GM18511 (cell line): ENCODE measurements at regions not wholly inside any gene's neighbourhood (a gene's known extent, or its start where the extent isn't known, plus 50 kb on each side); places are given as distances from the start of the nearest gene placed in this dataset.
"Not testable (repeated sequence)": the region's sequence is repeated elsewhere in the genome, so short reads cannot be mapped to it uniquely, and the experiment has no call there.

Experiments
- ATAC-seq: cut with Tn5 transposase; IDR thresholded peaks from one replicate; pipeline ENCODE4 v1.9.1; 2021; ENCODE audit warnings: mild to moderate bottlenecking, moderate library complexity; ENCODE audit not compliant: unreplicated experiment

GRCh38 chr4:62571494-62571893 is 1371.4 kb downstream of the ADGRL3 start:
- ATAC-seq, result no peak

DNA sequence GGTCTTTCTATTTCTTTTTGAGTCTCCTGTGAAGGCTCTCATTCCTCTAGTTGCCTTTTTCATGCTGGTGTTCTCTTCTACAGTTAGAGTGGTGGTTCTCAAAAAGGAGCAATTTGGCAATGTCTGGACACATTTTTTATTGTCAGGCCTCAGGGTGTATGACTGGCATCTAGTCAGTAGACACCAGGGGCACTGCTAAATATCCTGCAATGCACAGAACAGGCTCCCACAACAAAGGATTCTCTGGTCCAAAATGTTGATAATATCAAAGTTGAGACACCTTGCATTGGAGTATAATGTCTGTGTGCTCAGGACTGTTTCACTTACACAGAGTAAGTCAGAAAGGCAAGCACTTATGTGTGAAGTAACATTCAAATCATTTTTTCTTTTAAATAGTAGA is 1360.7 kb downstream of the ADGRL3 start:
- ATAC-seq, result no peak

DNA sequence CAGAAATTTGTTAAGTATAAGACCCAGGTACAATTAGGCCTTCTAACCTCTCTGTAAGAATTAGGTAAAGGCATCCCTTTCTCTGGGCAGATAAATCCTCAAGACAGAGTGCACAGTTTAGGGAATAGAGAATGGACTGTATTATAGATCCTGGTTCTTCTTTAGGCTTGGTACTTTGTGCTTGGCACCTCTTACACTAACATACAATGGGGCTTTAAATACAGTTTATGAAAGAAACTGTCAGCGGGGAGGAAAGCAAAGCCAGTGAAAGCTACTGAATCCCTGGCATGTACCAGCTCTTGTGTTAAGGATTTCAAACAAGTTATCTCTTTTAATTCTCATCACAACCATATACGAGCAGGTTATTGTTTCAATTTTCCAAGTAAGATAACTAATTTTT is 1350.0 kb downstream of the ADGRL3 start:
- ATAC-seq, result no peak

DNA sequence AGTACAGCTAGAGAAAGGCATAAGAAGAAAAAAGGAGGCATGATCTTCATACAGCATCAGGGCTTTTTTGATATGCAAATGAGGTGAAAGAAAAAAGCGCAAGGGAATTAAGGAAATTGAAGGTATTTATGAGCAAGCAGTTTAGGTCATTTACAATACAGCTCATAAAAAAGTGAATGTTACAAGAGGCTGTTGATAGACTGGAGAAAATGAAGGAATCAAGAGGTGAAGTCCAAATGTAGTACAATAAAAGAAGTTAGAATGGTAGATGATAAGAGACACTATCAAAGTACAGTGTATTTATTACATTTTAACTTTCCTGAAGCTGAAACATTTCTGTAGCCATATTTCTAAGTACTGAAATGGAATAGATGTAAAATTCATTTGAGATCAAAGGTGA is 1349.5 kb downstream of the ADGRL3 start:
- ATAC-seq, result no peak

DNA sequence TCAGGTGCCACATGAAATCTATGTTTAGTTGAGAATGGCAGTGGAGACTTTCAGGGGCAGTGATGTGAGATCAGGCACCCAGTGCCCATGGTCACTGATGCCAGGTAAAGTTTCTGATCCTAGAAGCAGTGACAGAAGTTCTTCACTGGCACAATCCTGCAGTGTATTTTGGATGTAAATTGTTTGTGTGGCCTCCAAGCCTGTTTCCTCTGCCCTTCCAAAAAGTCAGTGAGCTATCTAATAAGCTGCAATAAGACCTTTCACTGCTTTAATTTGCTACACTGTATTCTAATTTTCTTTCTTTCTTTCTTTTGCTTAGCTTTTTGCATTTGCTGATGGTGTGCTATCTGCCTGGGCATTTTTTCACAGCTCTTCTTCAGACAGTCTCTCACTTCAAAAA is 1348.6 kb downstream of the ADGRL3 start:
- ATAC-seq, result no peak

GRCh38 chr4:62548108-62548524 is 1348.0 kb downstream of the ADGRL3 start:
- no peak for ATAC-seq

DNA sequence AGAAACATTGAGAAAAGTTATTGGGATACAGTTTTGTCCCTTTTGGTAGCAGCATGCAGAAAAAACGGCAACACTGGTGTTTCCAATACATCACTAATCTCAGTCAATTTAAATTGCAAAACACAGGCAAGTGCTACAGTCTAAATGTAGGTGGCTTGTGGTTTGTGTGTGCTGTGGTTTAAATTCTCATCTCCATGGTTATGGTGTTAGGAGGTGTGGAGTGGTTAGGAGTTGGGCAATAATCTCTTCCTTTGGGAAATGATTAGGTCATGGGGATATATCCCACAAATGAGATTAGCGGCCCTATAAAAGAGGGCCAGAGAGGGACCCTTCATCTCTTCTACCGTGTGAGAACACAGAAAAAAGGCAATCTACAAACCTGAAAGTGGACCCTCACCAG is 1344.3 kb downstream of the ADGRL3 start:
- ATAC-seq, result no peak

GRCh38 chr4:62543002-62543401 is 1342.9 kb downstream of the ADGRL3 start:
- no peak for ATAC-seq

- ATAC-seq, result no peak
Measured at GRCh38 chr4:62533573-62533972, 1333.4 kb downstream of the ADGRL3 start.

- ATAC-seq, result no peak
Measured at GRCh38 chr4:62531731-62532130, 1331.6 kb downstream of the ADGRL3 start.

DNA sequence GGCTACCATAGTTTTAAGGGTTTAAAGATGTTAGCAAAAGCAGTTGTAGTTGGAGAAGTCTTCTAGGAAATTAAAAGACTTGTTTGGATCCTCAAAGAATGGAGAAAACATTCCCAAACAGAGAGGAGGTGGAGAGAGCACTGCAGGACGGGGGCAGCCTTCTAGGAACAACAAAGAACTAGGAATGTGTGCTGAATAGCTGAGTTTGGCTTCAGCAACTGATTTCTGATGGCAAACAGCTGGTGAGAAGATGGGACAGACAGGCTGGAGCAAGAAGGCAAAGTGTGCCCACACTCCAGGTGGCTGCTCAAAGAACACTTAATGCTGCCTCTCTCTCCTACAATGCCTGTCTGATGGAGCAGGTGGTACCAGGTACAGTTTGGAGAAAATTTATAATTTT is 1331.1 kb downstream of the ADGRL3 start:
- no peak for ATAC-seq

DNA sequence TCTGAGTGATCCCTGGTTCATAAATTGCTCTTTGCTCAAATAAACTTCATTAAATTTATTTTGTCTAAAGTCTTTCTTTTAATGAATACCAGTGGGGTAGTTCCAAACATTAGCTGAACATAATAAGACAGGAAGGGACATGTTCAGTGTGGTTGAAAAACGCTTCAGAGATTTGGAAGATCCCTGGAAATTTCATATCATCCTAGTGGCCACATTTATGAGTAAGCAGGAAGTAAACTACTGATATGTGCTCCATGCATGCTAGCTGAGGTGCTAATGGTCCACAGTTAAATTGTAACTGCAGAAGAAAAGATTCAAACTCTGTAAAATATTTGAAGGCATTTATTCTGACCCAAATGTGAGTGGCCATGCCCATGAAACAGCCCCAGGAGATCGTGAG is 1328.7 kb downstream of the ADGRL3 start:
- no peak for ATAC-seq

- ATAC-seq, result no peak
Measured at GRCh38 chr4:62526671-62527070, 1326.5 kb downstream of the ADGRL3 start.

GRCh38 chr4:62523256-62523655 is 1323.1 kb downstream of the ADGRL3 start:
- ATAC-seq, result no peak

DNA sequence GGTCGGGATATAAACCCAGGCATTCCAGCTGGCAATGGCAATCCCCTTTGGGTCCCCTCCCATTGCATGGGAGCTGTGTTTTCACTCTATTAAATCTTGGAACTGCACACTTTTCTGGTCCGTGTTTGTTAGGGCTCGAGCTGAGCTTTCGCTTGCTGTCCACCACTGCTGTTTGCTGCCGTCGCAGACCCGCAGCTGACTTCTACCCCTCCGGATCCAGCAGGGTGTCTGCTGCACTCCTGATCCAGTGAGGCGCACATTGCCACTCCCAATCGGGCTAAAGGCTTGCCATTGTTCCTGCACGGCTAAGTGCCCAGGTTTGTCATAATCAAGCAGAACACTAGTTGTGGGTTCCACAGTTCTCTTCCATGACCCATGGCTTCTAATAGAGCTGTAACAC is 1322.1 kb downstream of the ADGRL3 start:
- no peak for ATAC-seq

DNA sequence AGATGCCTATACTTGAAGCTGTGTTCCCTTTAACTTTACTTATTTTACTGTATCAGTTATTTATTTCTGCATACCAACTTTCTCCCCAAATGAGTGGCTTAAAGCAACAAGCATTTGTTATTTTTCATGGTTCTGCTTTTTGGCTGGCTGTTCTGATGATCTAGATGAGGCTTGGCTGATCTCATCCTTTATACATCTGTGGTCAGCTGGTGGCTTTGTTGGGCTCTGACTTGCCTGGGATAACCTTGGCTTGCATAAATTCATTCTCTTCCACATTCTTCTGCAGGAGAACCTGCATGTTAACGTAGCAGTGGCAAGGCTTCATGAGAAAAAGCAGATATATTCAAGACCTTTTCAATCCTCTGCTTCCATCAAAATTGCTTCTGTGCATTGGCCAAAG is 1317.6 kb downstream of the ADGRL3 start:
- ATAC-seq, result no peak

- no peak for ATAC-seq
Measured at GRCh38 chr4:62513306-62513705, 1313.2 kb downstream of the ADGRL3 start.

- no peak for ATAC-seq
Measured at GRCh38 chr4:62512271-62512670, 1312.1 kb downstream of the ADGRL3 start.

DNA sequence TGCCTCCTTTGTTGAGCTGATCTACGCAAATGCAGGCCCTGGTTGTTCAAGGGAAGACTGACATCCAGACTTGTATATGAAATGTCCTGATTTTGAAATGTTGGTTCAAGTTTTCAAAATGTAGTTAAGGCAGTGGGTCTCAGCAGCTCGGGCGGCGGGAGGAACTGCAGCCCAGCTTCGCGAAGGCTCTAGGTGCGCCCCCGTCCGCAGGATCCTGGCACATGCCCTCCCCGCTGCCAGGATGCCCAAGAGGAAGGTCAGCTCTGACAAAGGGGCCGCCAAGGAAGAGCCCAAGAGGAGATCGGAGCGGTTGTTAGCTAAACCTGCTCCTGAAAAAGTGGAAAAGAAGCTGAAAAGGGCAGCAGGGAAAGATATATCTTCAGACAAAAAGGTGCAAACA is 1310.1 kb downstream of the ADGRL3 start:
- no peak for ATAC-seq

- no peak for ATAC-seq
Measured at GRCh38 chr4:62500296-62500695, 1300.2 kb downstream of the ADGRL3 start.

- ATAC-seq, result no peak
Measured at GRCh38 chr4:62495032-62495431, 1294.9 kb downstream of the ADGRL3 start.

DNA sequence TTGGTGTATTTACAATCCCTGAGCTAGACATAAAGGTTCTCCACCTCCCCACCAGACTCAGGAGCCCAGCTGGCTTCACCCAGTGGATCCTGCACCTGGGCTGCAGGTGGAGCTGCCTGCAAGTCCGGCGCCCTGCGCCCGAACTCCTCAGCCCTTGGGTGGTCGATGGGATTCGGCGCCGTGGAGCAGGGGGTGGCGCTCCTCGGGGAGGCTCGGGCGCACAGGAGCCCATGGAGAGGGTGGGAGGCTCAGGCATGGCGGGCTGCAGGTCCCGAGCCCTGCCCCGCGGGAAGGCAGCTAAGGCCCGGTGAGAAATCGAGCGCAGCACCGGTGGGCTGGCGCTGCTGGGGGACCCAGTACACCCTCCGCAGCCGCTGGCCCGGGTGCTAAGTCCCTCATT is 1291.6 kb downstream of the ADGRL3 start:
- not testable (repeated sequence) for ATAC-seq

DNA sequence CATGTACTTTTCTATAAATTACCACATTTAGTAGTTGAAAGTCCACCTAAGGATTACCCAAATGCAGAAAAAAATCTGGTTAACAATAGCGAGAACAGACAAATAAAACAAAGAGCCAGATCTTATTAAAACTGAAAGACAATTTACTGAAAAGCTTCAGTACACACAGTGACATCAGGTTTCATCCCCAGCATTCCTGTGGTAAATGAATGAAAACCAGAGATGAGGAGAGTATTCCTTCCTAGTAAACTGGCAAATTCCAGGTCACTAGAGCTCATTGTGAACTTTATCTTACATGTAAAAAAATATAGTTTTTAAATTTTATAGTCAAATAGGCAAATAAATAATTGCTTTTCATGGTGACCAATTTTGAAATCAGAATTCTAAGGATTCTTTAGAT is 1290.5 kb downstream of the ADGRL3 start:
- ATAC-seq, result no peak

DNA sequence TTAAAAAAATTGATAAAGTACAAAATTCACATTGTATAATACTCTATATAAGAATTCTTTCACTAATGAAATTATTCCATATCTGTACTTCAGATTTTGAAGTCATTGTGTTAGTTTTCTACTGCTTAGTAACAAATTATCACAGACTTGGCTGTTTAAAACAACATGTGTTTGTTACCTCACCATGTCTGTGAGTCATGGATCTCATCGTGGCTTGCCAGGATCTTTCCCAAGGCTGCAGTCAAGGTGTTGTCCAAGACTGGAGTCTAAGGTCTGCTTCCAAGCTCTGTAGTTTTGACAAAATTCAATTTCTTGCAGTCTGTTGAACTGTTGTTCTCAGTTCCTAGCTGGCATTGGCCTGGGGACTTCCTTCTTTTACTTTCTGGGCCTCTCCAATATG is 1286.9 kb downstream of the ADGRL3 start:
- ATAC-seq, result no peak
